Esophagus muscularis mucosa (tissue), 4 donors: ENCODE measurements at regions not wholly inside any gene's neighbourhood (a gene's known extent, or its start where the extent isn't known, plus 50 kb on each side); places are given as distances from the start of the nearest gene placed in this dataset.

ENCODE experiments used
- EP300 ChIP-seq: sonication (generic); formaldehyde crosslinking; IDR thresholded peaks from one replicate; pipeline ENCODE4 v1.6.1; 2017; ENCODE audit warnings: antibody characterized with exemption
- POLR2A ChIP-seq: fragments of 450-650 bp; IDR thresholded peaks from one replicate; pipeline ENCODE4 v1.6.1; 2017; ENCODE audit warnings: antibody characterized with exemption, moderate library complexity, mild to moderate bottlenecking, low read depth
- POLR2AphosphoS5 ChIP-seq, 2 donors: sonication (generic); formaldehyde crosslinking; IDR thresholded peaks; one replicate each; pipeline ENCODE4 v1.6.1; 2017; ENCODE audit warnings: antibody characterized with exemption in 2 of 2
- TF ChIP-seq, protein P1 (sequence below), 3 experiments: fragments of 200-600 bp in 2 of 3; fragments of 450-650 bp in 1 of 3; sonication (generic) in 2 of 3; IDR thresholded peaks; one replicate each; pipeline ENCODE4 v1.5.1; 2017 to 2019; ENCODE audit warnings: antibody characterized with exemption in 3 of 3, mild to moderate bottlenecking in 2 of 3, moderate library complexity in 1 of 3

DNA sequence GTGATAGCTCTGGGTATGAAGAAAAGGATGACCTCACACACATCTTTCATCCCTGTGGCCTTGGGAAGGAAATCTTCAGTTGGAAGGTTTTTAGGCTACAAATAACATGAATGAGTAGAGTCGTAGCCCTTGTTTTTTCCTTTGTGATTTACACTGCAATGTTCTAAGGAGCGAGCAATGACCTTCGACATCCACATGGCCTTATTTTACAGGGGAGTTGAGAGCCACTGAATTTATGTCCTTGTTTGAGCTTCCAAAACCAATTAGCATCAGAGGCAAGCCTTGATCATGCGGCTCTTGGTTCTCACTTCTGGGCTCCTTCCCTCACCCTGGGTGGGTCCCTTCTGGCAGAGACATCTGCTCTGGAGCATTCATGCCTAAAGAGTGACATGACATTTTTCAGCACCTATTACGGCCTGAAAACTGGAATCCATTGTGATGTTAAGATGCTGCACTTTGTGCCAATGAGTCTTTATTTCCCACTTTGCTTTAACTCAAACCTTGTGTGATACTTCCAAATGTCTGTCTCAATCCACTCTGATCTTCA, 70.5 kb upstream of the RUNX1 start:
- TF ChIP-seq EP300 (no peak), POLR2A (no peak), POLR2AphosphoS5 (IDR thresholded peaks at IDR 0.05) (no peak)
- TF ChIP-seq, protein P1, sequence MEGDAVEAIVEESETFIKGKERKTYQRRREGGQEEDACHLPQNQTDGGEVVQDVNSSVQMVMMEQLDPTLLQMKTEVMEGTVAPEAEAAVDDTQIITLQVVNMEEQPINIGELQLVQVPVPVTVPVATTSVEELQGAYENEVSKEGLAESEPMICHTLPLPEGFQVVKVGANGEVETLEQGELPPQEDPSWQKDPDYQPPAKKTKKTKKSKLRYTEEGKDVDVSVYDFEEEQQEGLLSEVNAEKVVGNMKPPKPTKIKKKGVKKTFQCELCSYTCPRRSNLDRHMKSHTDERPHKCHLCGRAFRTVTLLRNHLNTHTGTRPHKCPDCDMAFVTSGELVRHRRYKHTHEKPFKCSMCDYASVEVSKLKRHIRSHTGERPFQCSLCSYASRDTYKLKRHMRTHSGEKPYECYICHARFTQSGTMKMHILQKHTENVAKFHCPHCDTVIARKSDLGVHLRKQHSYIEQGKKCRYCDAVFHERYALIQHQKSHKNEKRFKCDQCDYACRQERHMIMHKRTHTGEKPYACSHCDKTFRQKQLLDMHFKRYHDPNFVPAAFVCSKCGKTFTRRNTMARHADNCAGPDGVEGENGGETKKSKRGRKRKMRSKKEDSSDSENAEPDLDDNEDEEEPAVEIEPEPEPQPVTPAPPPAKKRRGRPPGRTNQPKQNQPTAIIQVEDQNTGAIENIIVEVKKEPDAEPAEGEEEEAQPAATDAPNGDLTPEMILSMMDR (IDR thresholded peaks at IDR 0.05), result no peak
